H1 (cell line): ENCODE measurements at regions not wholly inside any gene's neighbourhood (a gene's known extent, or its start where the extent isn't known, plus 50 kb on each side); places are given as distances from the start of the nearest gene placed in this dataset.

Experiments
- CTCF ChIA-PET: fragments of 300-600 bp; sonication (Branson Sonifier 250); formaldehyde crosslinking; loops from one replicate; lab custom pipeline; 2021; ENCODE audit not compliant: partially characterized antibody; lab: Charles Lee
- POLR2A ChIA-PET: fragments of 300-600 bp; sonication (Branson Sonifier 250); formaldehyde crosslinking; loops from one replicate; lab custom pipeline; 2021; ENCODE audit warnings: inconsistent platforms; ENCODE audit not compliant: partially characterized antibody; lab: Charles Lee
- DNase-seq, 2 experiments: peaks; one replicate each; pipeline versions ENCODE4 v3.0.0 to v3.0.0-alpha.2; 2010 to 2022; ENCODE audit warnings: low spot score in 2 of 2, low read depth in 1 of 2, mixed read lengths in 1 of 2
- FAIRE-seq: peaks from 2 replicates; lab custom pipeline; 2011; peaks lifted over from hg19 to GRCh38; lab: Jason Lieb, UNC
- H2AFZ ChIP-seq: 2 replicates; pipeline ENCODE4 v1.8.1; 2012; ENCODE audit warnings: low read length, inconsistent platforms
- H2AK5ac ChIP-seq: 2 replicates; pipeline ENCODE4 v1.6.1; 2013; ENCODE audit warnings: low read depth, low read length
- H2BK120ac ChIP-seq: replicated peaks from 2 replicates; pipeline ENCODE3; 2013; ENCODE audit warnings: low read depth, low read length, inconsistent platforms
- H2BK12ac ChIP-seq: 2 replicates; pipeline ENCODE4 v1.6.1; 2013; ENCODE audit warnings: low read depth, low read length
- H2BK15ac ChIP-seq: 2 replicates; pipeline ENCODE4 v1.6.1; 2013; ENCODE audit warnings: low read length
- H2BK20ac ChIP-seq: 2 replicates; pipeline ENCODE4 v1.6.1; 2013; ENCODE audit warnings: low read length
- H2BK5ac ChIP-seq: 2 replicates; pipeline ENCODE4 v1.6.1; 2013; ENCODE audit warnings: low read depth, low read length
- H3K14ac ChIP-seq: 2 replicates; pipeline ENCODE4 v1.6.1; 2013; ENCODE audit warnings: inconsistent platforms; ENCODE audit not compliant: insufficient read length
- H3K18ac ChIP-seq: 2 replicates; pipeline ENCODE4 v1.6.1; 2013; ENCODE audit warnings: low read length; ENCODE audit errors: extremely low read depth
- H3K23ac ChIP-seq: 2 replicates; pipeline ENCODE4 v1.6.1; 2013; ENCODE audit warnings: inconsistent platforms; ENCODE audit not compliant: insufficient read length
- H3K23me2 ChIP-seq: 2 replicates; pipeline ENCODE4 v1.6.1; 2013; ENCODE audit warnings: low read depth, low read length
- H3K27ac ChIP-seq: 2 replicates; pipeline ENCODE4 v1.6.1; 2011; ENCODE audit warnings: low read depth, low read length, inconsistent platforms
- H3K27me3 ChIP-seq, 4 experiments: replicated peaks in 1 of 4; 1 replicate in 1 of 4; 2 replicates in 3 of 4; pipeline versions ENCODE4 v1.6.1 to v1.8.1; 2011 to 2013; ENCODE audit warnings: low read length in 3 of 4, mild to moderate bottlenecking in 3 of 4, inconsistent platforms in 2 of 4, mixed read lengths in 2 of 4, moderate library complexity in 1 of 4; ENCODE audit not compliant: control insufficient read depth in 3 of 4, insufficient read depth in 3 of 4; ENCODE audit errors: extremely low read depth in 1 of 4
- H3K36me3 ChIP-seq, 4 experiments: 2 replicates each; pipeline versions ENCODE4 v1.6.1 to v1.8.1; 2011 to 2013; ENCODE audit warnings: mild to moderate bottlenecking in 4 of 4, low read length in 3 of 4, moderate library complexity in 2 of 4, control low read depth in 1 of 4, inconsistent platforms in 1 of 4; ENCODE audit not compliant: insufficient read depth in 4 of 4, control insufficient read depth in 2 of 4
- H3K4ac ChIP-seq: replicated peaks from 2 replicates; pipeline ENCODE3; 2013; ENCODE audit warnings: low read length, low read depth, mixed read lengths, inconsistent platforms; ENCODE audit not compliant: insufficient read length
- H3K4me1 ChIP-seq, 4 experiments: replicated peaks in 1 of 4; 1 replicate in 1 of 4; 2 replicates in 3 of 4; pipeline versions ENCODE4 v1.6.1 to v1.8.1; 2011 to 2013; ENCODE audit warnings: low read length in 3 of 4, inconsistent platforms in 2 of 4, mixed read lengths in 1 of 4; ENCODE audit not compliant: insufficient read depth in 4 of 4, control insufficient read depth in 3 of 4
- H3K4me2 ChIP-seq, 2 experiments: 2 replicates each; pipeline versions ENCODE4 v1.6.1 to v1.8.1; 2011 to 2013; ENCODE audit warnings: low read depth in 2 of 2, low read length in 2 of 2, control low read depth in 1 of 2, inconsistent platforms in 1 of 2, mild to moderate bottlenecking in 1 of 2; ENCODE audit not compliant: insufficient read depth in 1 of 2
- H3K4me3 ChIP-seq, 4 experiments: fragments of 200-600, 300-600 bp in 1 of 4; sonication (generic), shearing (Covaris generic), sonication (Bioruptor Twin) in 1 of 4; 2 replicates each; pipeline versions ENCODE4 v1.5.1 to v1.8.1; 2011 to 2016; ENCODE audit warnings: low read length in 4 of 4, low read depth in 3 of 4, control low read depth in 2 of 4, inconsistent platforms in 2 of 4, mild to moderate bottlenecking in 2 of 4, mixed read lengths in 1 of 4, moderate library complexity in 1 of 4; ENCODE audit not compliant: insufficient read depth in 2 of 4; ENCODE audit errors: extremely low read depth in 1 of 4
- H3K56ac ChIP-seq: replicated peaks from 2 replicates; pipeline ENCODE3; 2013; ENCODE audit warnings: low read depth, mild to moderate bottlenecking, mixed read lengths, low read length, inconsistent platforms; ENCODE audit not compliant: insufficient read length
- H3K79me1 ChIP-seq: 2 replicates; pipeline ENCODE4 v1.6.1; 2013; ENCODE audit warnings: low read depth, low read length, control low read depth
- H3K79me2 ChIP-seq, 2 experiments: 2 replicates each; pipeline versions ENCODE4 v1.6.1 to v1.8.1; 2012 to 2013; ENCODE audit warnings: low read length in 2 of 2, mild to moderate bottlenecking in 2 of 2, inconsistent platforms in 1 of 2; ENCODE audit not compliant: insufficient read depth in 2 of 2, control insufficient read depth in 1 of 2
- H3K9ac ChIP-seq, 4 experiments: replicated peaks in 1 of 4; 1 replicate in 1 of 4; 2 replicates in 3 of 4; pipeline versions ENCODE4 v1.6.1 to v1.8.1; 2011 to 2013; ENCODE audit warnings: low read depth in 3 of 4, low read length in 3 of 4, control low read depth in 2 of 4, mild to moderate bottlenecking in 2 of 4, moderate library complexity in 2 of 4, inconsistent platforms in 1 of 4; ENCODE audit errors: extremely low read depth in 1 of 4
- H3K9me3 ChIP-seq, 2 experiments: 2 replicates each; pipeline versions ENCODE4 v1.6.1 to v1.8.1; 2012 to 2013; ENCODE audit warnings: mild to moderate bottlenecking in 2 of 2, moderate library complexity in 2 of 2, control low read depth in 1 of 2, inconsistent platforms in 1 of 2, low read depth in 1 of 2, low read length in 1 of 2, mixed read lengths in 1 of 2; ENCODE audit not compliant: insufficient read depth in 2 of 2
- H4K20me1 ChIP-seq, 2 experiments: replicated peaks in 1 of 2; 2 replicates each; pipeline versions ENCODE3 to v1.8.1; 2011 to 2013; ENCODE audit warnings: inconsistent platforms in 2 of 2, low read length in 2 of 2, mild to moderate bottlenecking in 1 of 2; ENCODE audit not compliant: insufficient read depth in 2 of 2, control insufficient read depth in 1 of 2
- H4K5ac ChIP-seq: 2 replicates; pipeline ENCODE4 v1.6.1; 2013; ENCODE audit warnings: low read length, low read depth, mixed read lengths, inconsistent platforms; ENCODE audit not compliant: insufficient read length
- H4K8ac ChIP-seq: 2 replicates; pipeline ENCODE4 v1.8.0; 2013; ENCODE audit warnings: mild to moderate bottlenecking, moderate library complexity, low read length, inconsistent platforms; ENCODE audit not compliant: insufficient read depth; ENCODE audit errors: extremely low read depth
- H4K91ac ChIP-seq: replicated peaks from 2 replicates; pipeline ENCODE3; 2013; ENCODE audit warnings: low read length, mixed read lengths, inconsistent platforms; ENCODE audit not compliant: insufficient read length
- NANOG ChIP-seq: IDR thresholded peaks from 2 replicates; pipeline ENCODE4 v1.6.1; 2011; ENCODE audit warnings: low read length, low read depth, mild to moderate bottlenecking, inconsistent platforms; ENCODE audit not compliant: insufficient read depth, poor library complexity, severe bottlenecking
- PHF8 ChIP-seq: fragments of 200-600 bp; sonication (generic); conservative IDR thresholded peaks from 2 replicates; pipeline ENCODE4 v1.7.1; 2012; ENCODE audit warnings: low read depth, mild to moderate bottlenecking, inconsistent platforms, low read length, moderate library complexity
- POLR2A ChIP-seq, 2 experiments: IDR thresholded peaks; 1 replicate in 1 of 2; 2 replicates in 1 of 2; pipeline ENCODE4 v1.6.1; 2011; ENCODE audit warnings: low read depth in 2 of 2, low read length in 2 of 2, mild to moderate bottlenecking in 2 of 2; ENCODE audit errors: control extremely low read depth in 1 of 2
- RBBP5 ChIP-seq: IDR thresholded peaks from 2 replicates; pipeline ENCODE4 v1.7.1; 2012; ENCODE audit warnings: low read depth, mild to moderate bottlenecking, inconsistent platforms, low read length, moderate library complexity, borderline replicate concordance
- SP4 ChIP-seq: IDR thresholded peaks from 2 replicates; pipeline ENCODE4 v1.6.1; 2012; ENCODE audit warnings: low read length, inconsistent platforms
- TAF7 ChIP-seq: optimal IDR thresholded peaks from 2 replicates; pipeline ENCODE3; 2011; ENCODE audit warnings: low read depth, mild to moderate bottlenecking, inconsistent platforms, low read length, moderate library complexity, borderline replicate concordance
- WGBS, 2 experiments: shearing (Covaris generic) in 1 of 2; methylation state at CpG; one replicate each; pipeline versions ENCODE4 v1.1.6 to v1.1.7; 2013 to 2015; ENCODE audit warnings: low lambda C conversion rate in 2 of 2, mixed read lengths in 2 of 2, inconsistent platforms in 1 of 2, low coverage in 1 of 2, missing lambda C conversion rate in 1 of 2; ENCODE audit not compliant: insufficient replicate concordance in 2 of 2, insufficient coverage in 1 of 2, insufficient read length in 1 of 2; ENCODE audit errors: extremely low coverage in 1 of 2, missing lambda C conversion rate in 1 of 2; 5-methylcytosine and 5-hydroxymethylcytosine counted together

GRCh38 chr3:83498361-83499016 lies 1460.3 kb upstream of the CADM2 start:
- H2BK20ac ChIP-seq = no peak overlapping the region
- no peak overlapping the region for H2BK120ac ChIP-seq
- no peak overlapping the region for H3K9ac ChIP-seq
- H2AFZ ChIP-seq = 0 out of 2 replicates have a peak overlapping the region, but pooled peaks have one; percentile 10
- no peak overlapping the region for H2BK12ac ChIP-seq
- no peak overlapping the region for H3K4me3 ChIP-seq
- no peak overlapping the region for H4K8ac ChIP-seq
- H3K23ac ChIP-seq = no peak overlapping the region
- no peak overlapping the region for H3K4ac ChIP-seq
- H3K14ac ChIP-seq = no peak overlapping the region
- no peaks in the 10 kb centered on the region for H3K4me1 ChIP-seq
- CTCF ChIA-PET = no interaction called here
- no peak for DNase-seq
- no peak for FAIRE-seq
- no peak overlapping the region for H3K18ac ChIP-seq
- no peak overlapping the region for H3K27ac ChIP-seq
- 84% methylated on average over 1 of the region's 1 CpG; no CpG with 5 or more reads in 1 of the 2 experiments for WGBS, 2 experiments
- H3K79me1 ChIP-seq = no peaks in the 10 kb centered on the region
- H4K5ac ChIP-seq = no peak overlapping the region
- no peaks in the 10 kb centered on the region for H3K36me3 ChIP-seq
- H2BK15ac ChIP-seq = no peak overlapping the region
- no peak overlapping the region for H4K91ac ChIP-seq
- H2BK5ac ChIP-seq = no peak overlapping the region
- POLR2A ChIA-PET = no interaction called here
- H3K4me2 ChIP-seq = no peak overlapping the region
- no peaks in the 10 kb centered on the region for H3K23me2 ChIP-seq
- no peaks in the 10 kb centered on the region for H4K20me1 ChIP-seq
- no peak overlapping the region for H3K56ac ChIP-seq
- H2AK5ac ChIP-seq = no peak overlapping the region
- no peaks in the 10 kb centered on the region for H3K27me3 ChIP-seq
- no peaks in the 10 kb centered on the region for H3K79me2 ChIP-seq
- H3K9me3 ChIP-seq = no peaks in the 10 kb centered on the region
- TF ChIP-seq PHF8 = no peak
- no peak for TF ChIP-seq RBBP5
- TF ChIP-seq POLR2A (IDR thresholded peaks at IDR 0.05; ENCODE audit: control extremely low read depth in 1 of 2, low read depth in 2 of 2, low read length in 2 of 2) = no peak
- no peak for TF ChIP-seq SP4
- no peak for TF ChIP-seq TAF7
- TF ChIP-seq NANOG = no peak
